CD4-positive, alpha-beta T cell (primary cell): ENCODE measurements at regions not wholly inside any gene's neighbourhood (a gene's known extent, or its start where the extent isn't known, plus 50 kb on each side); places are given as distances from the start of the nearest gene placed in this dataset.

Experiments used
- ATAC-seq: fragments of 200-7000 bp; cut with Tn5 transposase; one replicate; pipeline ENCODE4 v1.10.0; 2022; ENCODE audit warnings: mild to moderate bottlenecking; ENCODE audit not compliant: poor library complexity
- CTCF ChIA-PET: fragments of 350-600 bp; sonication (Branson Sonifier 250); formaldehyde crosslinking; loops from one replicate; lab custom pipeline; 2021; ENCODE audit warnings: antibody characterized with exemption, inconsistent platforms; lab: Charles Lee
- POLR2A ChIA-PET: fragments of 350-600 bp; sonication (Branson Sonifier 250); formaldehyde crosslinking; loops from one replicate; lab custom pipeline; 2021; ENCODE audit warnings: antibody characterized with exemption, inconsistent platforms; lab: Charles Lee
- DNase-seq, 14 experiments: peaks; one replicate each; pipeline ENCODE4 v3.0.0-alpha.2; 2013 to 2020; ENCODE audit warnings: mixed read lengths in 2 of 14
- H3K27ac ChIP-seq, 2 donors: one replicate each; pipeline versions ENCODE4 v1.5.1 to v1.7.0; 2013; ENCODE audit warnings: low read length in 2 of 2, low read depth in 1 of 2, mild to moderate bottlenecking in 1 of 2
- H3K27me3 ChIP-seq, 2 experiments: 1 replicate in 1 of 2; 2 replicates in 1 of 2; pipeline versions ENCODE4 v1.6.1 to v1.7.0; 2013; ENCODE audit warnings: low read length in 2 of 2, control low read depth in 1 of 2, mild to moderate bottlenecking in 1 of 2, moderate library complexity in 1 of 2; ENCODE audit not compliant: insufficient read depth in 2 of 2, control insufficient read depth in 1 of 2
- H3K36me3 ChIP-seq: one replicate; pipeline ENCODE4 v1.6.1; 2013; ENCODE audit warnings: low read length, control low read depth; ENCODE audit not compliant: insufficient read depth
- H3K4me1 ChIP-seq: one replicate; pipeline ENCODE4 v1.6.1; 2013; ENCODE audit warnings: low read length, control low read depth; ENCODE audit not compliant: insufficient read depth
- H3K4me3 ChIP-seq: one replicate; pipeline ENCODE4 v1.5.1; 2013; ENCODE audit warnings: mild to moderate bottlenecking, low read length, moderate library complexity
- H3K9me3 ChIP-seq, 2 experiments: 1 replicate in 1 of 2; 2 replicates in 1 of 2; pipeline versions ENCODE4 v1.6.1 to v1.7.0; 2013; ENCODE audit warnings: low read length in 2 of 2, mild to moderate bottlenecking in 2 of 2, control low read depth in 1 of 2, moderate library complexity in 1 of 2; ENCODE audit not compliant: control insufficient read depth in 1 of 2, insufficient read depth in 1 of 2
- H3K27ac Mint-ChIP-seq: one replicate; pipeline ENCODE4 v1.8.0; 2020; ENCODE audit warnings: mixed read lengths
- H3K27me3 Mint-ChIP-seq: one replicate; pipeline ENCODE4 v1.8.0; 2021; ENCODE audit warnings: mixed read lengths
- H3K36me3 Mint-ChIP-seq: one replicate; pipeline ENCODE4 v1.8.0; 2021; ENCODE audit warnings: low read depth, mixed read lengths
- H3K4me1 Mint-ChIP-seq: one replicate; pipeline ENCODE4 v1.8.0; 2021; ENCODE audit warnings: low read depth, mixed read lengths
- H3K4me3 Mint-ChIP-seq: one replicate; pipeline ENCODE4 v1.8.0; 2020; ENCODE audit warnings: mild to moderate bottlenecking, mixed read lengths
- H3K9me3 Mint-ChIP-seq: one replicate; pipeline ENCODE4 v1.8.0; 2020; ENCODE audit warnings: mixed read lengths
- intact Hi-C, 2 experiments: fragments of 100-400 bp; cut with DNase I in 1 of 2; cut with micrococcal nuclease in 1 of 2; formaldehyde crosslinking; loops; one replicate each; pipeline versions ENCODE4 v1.15.1 to v1.9.0; 2023 to 2025; cut with DNase I, micrococcal nuclease
- TF ChIP-seq, protein P1 (sequence below): fragments of 200-600 bp; IDR thresholded peaks from one replicate; pipeline ENCODE4 v1.8.0; 2022; ENCODE audit warnings: antibody characterized with exemption, mild to moderate bottlenecking

DNA sequence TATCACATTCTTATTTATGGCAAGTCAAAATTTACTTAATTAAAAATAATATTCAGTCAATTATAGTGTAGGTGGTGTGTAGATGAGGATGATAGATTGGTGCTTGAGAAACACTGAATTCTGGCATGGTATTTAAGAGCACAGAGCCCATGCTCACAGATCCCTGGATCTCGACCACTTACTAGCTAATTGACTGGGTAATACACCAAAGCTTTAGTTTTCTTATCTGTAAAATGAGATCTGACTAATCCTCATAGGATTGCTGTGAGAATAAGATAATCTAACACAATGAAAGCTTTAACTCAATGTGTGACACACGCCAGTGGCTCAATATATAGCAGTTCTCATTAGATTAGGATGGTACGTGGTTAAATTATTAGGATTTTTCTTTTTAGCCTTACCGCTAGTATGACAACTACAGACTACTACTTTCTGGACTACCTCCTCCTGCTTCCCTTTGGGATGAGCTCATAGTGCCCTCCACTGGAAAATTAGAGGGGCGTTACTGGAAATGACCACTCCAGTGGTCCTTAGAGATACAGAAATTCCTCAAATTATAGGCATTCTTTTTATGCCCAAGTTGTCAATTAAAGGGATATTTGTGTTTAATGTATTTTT is 482.8 kb upstream of the TBX3 start:
- Histone ChIP-seq H3K27ac (no peak overlapping the region), H3K4me3 (no peak overlapping the region), H3K27me3 (no peaks in the 10 kb centered on the region), H3K36me3 (no peaks in the 10 kb centered on the region), H3K4me1 (no peaks in the 10 kb centered on the region), H3K9me3 (no peaks in the 10 kb centered on the region)
- ChIA-PET POLR2A (no interaction called here), CTCF (no interaction called here)
- H3K4me1 Mint-ChIP-seq: no peaks in the 10 kb centered on the region
- ATAC-seq (no peak), DNase-seq (no peak)
- H3K9me3 Mint-ChIP-seq: peaks cover 6% of the 10 kb centered on the region
- intact Hi-C loops: no loop called here
- H3K27me3 Mint-ChIP-seq: no peaks in the 10 kb centered on the region
- H3K36me3 Mint-ChIP-seq: no peaks in the 10 kb centered on the region
- H3K27ac Mint-ChIP-seq: no peak overlapping the region
- TF ChIP-seq, protein P1, sequence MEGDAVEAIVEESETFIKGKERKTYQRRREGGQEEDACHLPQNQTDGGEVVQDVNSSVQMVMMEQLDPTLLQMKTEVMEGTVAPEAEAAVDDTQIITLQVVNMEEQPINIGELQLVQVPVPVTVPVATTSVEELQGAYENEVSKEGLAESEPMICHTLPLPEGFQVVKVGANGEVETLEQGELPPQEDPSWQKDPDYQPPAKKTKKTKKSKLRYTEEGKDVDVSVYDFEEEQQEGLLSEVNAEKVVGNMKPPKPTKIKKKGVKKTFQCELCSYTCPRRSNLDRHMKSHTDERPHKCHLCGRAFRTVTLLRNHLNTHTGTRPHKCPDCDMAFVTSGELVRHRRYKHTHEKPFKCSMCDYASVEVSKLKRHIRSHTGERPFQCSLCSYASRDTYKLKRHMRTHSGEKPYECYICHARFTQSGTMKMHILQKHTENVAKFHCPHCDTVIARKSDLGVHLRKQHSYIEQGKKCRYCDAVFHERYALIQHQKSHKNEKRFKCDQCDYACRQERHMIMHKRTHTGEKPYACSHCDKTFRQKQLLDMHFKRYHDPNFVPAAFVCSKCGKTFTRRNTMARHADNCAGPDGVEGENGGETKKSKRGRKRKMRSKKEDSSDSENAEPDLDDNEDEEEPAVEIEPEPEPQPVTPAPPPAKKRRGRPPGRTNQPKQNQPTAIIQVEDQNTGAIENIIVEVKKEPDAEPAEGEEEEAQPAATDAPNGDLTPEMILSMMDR: no peak
- H3K4me3 Mint-ChIP-seq: no peak overlapping the region

DNA sequence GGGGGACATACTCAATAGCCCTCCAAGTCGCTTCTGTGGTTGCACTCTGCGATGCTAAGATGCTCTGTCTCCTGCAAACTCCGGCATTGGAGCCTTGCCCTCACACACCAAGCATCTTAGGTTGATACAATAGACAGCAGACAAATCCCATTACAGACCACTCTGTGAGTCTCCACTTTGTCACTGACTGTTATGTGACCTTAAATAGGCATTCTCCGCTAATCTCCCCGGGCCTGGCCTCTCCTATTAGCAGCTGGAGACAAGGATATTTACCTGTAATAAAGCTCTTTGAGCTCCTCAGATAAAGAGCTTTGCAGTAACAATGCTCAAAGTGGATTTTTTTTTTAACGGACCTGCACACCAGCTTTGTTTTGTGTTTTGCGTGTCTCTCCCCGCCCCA is 479.7 kb upstream of the TBX3 start:
- intact Hi-C loops: no loop called here
- POLR2A ChIA-PET: no interaction called here
- ATAC-seq: no peak
- Mint-ChIP-seq H3K36me3 (no peaks in the 10 kb centered on the region), H3K9me3 (peaks cover 6% of the 10 kb centered on the region), H3K27ac (no peak overlapping the region), H3K4me1 (no peaks in the 10 kb centered on the region), H3K4me3 (no peak overlapping the region), H3K27me3 (no peaks in the 10 kb centered on the region)
- Histone ChIP-seq H3K9me3 (no peaks in the 10 kb centered on the region), H3K4me3 (no peak overlapping the region), H3K27ac (no peak overlapping the region), H3K4me1 (no peaks in the 10 kb centered on the region), H3K27me3 (no peaks in the 10 kb centered on the region), H3K36me3 (no peaks in the 10 kb centered on the region)
- CTCF ChIA-PET: no interaction called here
- TF ChIP-seq, protein P1: no peak
- no peak for DNase-seq

DNA sequence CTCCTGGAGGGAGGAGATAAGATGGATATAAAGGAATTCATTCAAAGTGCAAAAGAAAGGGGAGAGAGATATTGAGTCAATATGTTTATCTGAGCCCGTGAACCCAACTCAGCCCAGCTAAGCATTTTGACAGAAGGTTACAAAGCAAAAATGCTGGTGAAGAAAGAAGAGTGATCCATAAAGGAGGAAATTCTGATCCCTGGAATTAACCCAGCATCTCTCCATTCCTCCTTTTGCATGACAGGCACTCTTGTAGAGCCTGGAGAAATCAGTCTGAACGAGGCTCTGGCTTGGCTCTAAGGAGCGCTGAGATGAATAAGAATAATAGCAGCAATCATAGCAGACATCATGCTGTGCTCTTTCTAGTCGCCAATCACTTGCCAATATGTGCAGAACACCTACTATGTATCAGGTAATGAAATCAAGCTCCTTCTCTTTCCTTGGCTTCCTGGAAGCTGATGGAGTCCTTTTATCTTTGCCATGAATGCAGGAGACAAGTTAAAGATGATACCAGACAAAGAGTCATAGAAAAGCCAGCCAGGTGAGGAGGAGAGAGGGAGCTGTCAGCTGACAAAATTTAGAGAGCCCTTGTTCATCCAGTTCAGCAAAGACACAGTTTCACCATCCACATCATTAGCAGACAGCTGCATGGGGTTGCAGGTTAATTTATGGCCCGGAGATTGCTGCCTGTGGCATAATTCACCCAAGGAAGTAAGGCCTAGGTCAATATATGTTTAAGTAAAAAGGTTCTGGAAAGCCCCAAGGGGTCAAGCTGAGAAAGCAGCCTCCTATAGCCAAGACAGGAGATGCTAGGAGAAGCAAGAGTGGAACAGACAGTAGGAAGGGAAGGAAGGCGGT is 476.5 kb upstream of the TBX3 start:
- no peaks in the 10 kb centered on the region for H3K9me3 ChIP-seq
- H3K4me1 ChIP-seq: no peaks in the 10 kb centered on the region
- TF ChIP-seq, protein P1: no peak
- H3K9me3 Mint-ChIP-seq: no peaks in the 10 kb centered on the region
- ChIA-PET CTCF (no interaction called here), POLR2A (no interaction called here)
- no peak for ATAC-seq
- no peak for DNase-seq
- no peak overlapping the region for H3K4me3 ChIP-seq
- intact Hi-C loops: no loop called here
- H3K36me3 ChIP-seq: no peaks in the 10 kb centered on the region
- H3K27ac Mint-ChIP-seq: no peak overlapping the region
- no peaks in the 10 kb centered on the region for H3K27me3 Mint-ChIP-seq
- no peaks in the 10 kb centered on the region for H3K27me3 ChIP-seq
- no peaks in the 10 kb centered on the region for H3K4me1 Mint-ChIP-seq
- H3K4me3 Mint-ChIP-seq: no peak overlapping the region
- H3K36me3 Mint-ChIP-seq: no peaks in the 10 kb centered on the region
- H3K27ac ChIP-seq: no peak overlapping the region
